ENCODE measurements at regions not wholly inside any gene's neighbourhood (a gene's known extent, or its start where the extent isn't known, plus 50 kb on each side); places are given as distances from the start of the nearest gene placed in this dataset.

- no peak for DNase-seq
Observed at GRCh38 chr12:124096869-124097434, 123.9 kb downstream of the ZNF664 start.

- DNase-seq, result no peak
Observed at GRCh38 chr12:124097701-124098100, 124.7 kb downstream of the ZNF664 start.

DNA sequence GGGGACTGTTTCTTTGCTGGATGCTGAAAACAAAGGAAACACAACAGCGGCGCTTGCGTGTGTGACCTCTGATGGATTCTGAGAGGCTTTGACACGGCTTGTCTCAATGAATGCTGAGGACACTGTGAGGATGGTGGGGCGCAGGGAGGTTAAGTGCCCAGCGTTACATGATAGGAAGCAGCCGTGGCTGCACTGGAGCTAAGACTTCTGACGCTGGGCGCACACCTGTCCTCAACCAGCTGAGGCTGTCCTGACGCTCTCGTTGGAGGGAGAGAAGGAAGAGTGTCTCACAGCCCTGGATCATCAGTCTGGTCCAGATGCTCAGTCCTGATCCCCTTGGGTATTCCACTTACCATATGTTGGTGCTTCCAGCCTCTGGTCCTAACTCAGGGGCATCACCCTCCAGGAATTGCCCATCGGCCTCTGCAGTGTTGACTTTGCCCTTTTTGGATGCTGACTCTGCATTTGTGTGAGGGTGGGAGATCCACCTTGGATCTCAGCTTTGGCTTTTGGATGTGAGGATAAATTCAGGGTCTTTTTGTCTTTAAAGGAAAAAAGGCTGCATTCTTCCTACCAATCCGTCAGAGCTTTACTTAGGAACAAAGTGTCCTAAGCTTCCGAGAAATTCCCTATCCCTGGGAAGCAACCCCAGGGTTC lies 125.2 kb downstream of the ZNF664 start:
- DNase-seq, result no peak

DNA sequence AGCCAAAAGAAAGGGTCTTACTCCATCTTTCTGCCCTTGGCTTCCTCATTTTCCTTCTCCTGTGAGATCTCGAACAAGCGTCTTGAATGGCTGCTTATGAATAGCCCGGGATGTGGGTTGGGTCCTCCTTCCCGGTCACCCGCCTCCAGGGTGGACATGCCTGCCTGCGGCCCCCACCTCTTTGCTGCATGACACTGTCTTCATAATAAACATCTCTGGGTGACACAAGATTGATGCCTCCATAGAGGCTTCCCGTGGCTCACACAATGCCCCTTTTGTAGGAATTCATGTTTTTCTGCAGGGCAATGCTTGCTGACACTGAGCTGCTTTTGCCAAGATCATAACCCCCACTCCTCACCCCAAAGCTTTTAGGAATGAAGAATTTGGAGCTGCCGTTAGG lies 125.9 kb downstream of the ZNF664 start:
- DNase-seq, result no peak

- no peak for DNase-seq
Observed at GRCh38 chr12:124099661-124100060, 126.6 kb downstream of the ZNF664 start.

DNA sequence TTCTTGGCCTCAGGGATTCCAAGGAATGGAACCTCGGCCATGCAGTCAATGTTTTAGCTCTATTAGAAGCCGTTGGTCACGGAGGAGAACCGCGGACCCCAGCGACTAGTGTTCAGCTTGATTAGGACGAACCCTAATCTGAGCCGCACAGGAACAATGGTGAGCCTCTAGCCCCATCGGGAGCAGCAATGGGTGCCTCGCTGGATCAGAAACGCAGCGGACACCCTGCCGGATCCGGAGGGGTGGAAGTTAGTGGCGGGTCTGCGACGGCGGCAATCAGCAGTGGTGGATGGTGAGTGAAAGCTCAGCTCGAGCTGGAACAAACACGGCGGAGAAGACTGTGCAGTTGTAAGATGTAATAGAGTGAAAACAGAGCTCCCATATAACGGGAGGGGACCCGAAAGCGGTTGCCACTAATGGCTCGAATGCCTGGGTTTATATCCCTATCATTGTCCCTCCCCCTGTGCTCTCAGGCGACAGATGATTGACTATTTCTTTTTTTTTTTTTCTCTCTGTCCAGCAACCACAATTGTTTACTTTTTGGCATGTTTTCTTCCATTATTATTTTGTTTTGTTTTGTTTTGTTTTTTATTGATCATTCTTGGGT lies 127.7 kb downstream of the ZNF664 start:
- DNase-seq, result no peak

DNA sequence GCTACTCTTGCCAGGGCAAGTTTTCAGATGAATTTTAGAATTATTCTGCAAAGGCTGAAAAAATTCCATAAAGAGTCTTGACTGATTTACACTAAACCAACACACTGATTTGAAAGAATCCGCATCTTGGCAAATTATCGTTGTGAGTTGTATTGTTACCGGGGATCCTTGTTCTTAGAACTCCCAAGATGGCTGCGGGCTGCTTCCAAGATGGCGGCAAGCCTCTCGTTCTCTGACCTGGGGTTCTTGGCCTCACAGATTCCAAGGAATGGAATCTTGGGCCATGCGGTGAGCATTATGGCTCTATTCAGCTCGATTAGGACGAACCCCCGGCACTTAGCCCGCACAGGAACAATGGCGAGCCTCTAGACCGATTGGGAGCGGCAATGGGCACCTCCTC lies 132.5 kb downstream of the ZNF664 start:
- no peak for DNase-seq

DNA sequence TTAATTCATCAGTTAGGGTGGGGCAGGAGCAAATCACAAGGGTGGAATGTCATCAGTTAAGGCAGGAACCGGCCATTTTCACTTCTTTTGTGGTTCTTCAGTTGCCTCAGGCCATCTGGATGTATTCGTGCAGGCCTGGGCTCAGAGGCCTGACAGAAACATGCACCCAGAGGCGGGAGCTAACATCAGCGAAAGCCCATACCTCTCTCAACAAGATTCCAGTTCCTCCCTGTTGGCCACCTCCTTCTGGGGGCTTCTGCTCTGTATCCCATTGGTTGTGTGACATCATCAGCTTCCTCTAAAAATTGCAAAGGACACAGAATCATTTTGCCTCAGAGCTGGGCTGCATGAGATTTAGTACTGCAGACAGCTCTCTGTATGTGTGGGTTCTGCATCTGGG lies 134.3 kb downstream of the ZNF664 start:
- DNase-seq, result no peak

DNA sequence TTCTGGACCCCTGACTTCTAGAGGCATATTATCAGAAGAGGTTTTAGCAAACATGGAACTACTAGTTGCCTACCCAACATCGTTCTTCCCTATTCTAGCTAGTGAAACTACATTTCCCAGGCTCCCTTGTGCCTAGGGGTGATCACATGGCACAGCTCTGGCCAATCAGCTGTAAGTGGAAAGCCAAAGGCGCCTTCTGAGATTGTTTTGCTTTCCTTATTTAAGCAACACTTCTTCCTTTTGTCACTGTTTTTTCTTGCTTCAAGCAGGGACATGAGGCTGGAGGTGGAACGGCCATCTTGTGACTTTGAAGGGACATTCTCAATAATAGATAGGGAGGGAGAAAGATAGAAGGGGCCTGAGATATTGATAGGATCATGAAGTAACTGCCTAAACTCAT lies 136.7 kb downstream of the ZNF664 start:
- DNase-seq, result no peak

GRCh38 chr12:124110372-124110883 lies 137.4 kb downstream of the ZNF664 start:
- DNase-seq, result no peak

DNA sequence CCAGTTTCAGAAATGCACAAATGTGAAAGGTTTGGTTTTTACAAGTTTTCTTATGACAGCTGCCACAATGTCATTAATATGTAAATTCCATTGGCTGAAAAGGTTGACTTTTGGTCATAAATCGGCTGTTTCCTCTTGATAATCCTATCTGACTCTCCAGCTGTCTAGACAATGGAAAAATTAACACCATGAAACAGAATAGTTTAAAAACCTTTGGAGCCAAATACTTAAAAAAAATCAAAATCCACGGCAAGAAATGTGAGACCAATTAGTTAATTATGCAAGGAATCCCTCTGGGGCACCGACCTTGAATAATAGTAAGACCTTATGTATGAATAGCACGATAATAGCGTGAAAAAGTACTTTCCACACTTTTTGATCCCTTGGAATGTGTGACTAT lies 138.0 kb downstream of the ZNF664 start:
- no peak for DNase-seq

DNA sequence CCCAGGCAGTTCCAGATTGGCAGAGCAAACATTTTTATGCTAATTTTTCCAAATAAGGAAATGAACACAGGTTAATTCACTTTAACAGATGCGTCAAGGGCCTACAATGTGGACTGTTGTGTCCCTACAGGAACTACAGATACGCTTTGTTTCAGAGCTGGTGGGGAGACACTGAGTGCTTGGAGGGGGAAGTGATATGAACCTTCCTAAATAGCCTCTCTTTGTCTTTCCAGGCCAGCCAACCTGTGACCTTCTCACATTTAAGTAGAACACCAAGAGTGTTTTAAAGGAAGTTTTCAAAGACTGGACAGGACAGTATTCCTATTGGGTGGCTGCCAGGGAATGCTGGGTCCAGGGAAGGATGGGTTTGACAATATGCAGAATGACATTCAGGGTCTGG lies 141.3 kb downstream of the ZNF664 start:
- DNase-seq, result no peak

DNA sequence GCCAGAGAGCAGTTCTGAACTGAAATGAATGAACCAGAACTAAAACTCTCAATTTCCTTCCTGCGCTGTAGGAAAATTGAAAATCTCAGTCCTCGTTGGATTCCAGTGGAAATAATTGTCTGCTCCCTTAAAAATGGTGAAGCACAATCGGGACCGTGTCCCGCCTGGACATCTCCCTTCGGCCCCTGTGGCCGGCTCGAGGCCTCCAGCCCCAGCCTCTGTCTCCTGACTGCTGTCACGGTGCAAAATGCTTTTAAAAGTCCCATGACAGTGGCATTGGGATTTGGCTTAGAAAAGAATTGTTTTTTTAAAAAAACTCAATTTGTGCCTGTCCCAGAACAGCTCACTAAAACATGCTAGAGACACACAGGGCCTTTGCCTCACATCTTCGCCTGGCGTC lies 142.5 kb downstream of the ZNF664 start:
- DNase-seq, result no peak

GRCh38 chr12:124115976-124116690 lies 143.1 kb downstream of the ZNF664 start:
- no peak for DNase-seq

GRCh38 chr12:124120739-124121138 lies 147.7 kb downstream of the ZNF664 start:
- no peak for DNase-seq

DNA sequence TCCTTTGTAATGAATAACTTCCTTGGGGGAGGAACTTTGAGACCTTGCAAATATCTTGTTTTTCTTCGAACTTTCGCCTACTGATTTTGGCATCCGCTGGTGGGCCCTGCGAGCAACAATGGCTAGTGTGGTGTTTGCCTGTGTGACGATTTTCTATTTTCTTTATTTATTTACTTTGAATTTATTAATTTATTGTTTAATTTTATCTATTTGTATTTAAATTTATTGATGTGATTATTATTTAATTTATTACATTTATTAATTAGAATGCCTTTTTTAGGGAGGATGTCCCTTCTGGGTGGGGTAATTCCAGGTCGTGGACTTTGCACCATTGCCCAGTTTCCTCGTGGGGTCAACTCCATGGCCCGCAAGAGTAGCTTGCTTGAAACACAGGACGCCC lies 149.7 kb downstream of the ZNF664 start:
- no peak for DNase-seq

DNA sequence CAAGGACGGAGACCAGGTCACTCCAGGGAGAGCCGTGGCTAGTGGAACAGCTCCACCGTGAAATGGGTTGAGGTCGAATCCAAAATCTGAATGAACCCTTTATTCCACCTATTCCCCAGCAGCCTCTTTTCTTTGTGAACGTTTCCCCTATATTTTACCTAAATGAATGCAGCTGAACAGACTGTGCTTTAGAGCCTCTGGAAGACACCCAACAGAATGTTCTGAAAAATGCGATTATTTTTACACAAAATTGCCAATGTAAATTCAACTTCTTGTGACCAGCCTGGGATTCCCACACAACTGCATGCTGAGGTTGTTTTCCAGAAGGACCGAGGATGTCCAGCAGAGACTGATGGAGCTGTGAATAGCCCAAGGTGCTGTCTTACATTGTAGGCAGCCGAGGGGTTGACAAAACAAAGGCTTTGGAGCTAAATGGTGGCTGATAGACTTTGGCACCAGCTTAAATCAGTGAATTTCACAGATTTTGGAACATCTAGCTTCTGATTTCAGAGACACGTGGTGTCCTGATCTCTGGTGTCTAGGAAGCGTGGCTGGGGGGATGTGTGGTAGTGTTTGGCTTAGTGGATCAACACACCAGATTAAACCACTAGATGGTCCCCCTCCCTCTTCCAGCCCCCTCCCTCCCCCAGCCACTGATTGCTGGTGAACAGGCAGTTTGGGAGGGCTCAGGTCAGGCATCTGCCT lies 150.4 kb downstream of the ZNF664 start:
- no peak for DNase-seq

DNA sequence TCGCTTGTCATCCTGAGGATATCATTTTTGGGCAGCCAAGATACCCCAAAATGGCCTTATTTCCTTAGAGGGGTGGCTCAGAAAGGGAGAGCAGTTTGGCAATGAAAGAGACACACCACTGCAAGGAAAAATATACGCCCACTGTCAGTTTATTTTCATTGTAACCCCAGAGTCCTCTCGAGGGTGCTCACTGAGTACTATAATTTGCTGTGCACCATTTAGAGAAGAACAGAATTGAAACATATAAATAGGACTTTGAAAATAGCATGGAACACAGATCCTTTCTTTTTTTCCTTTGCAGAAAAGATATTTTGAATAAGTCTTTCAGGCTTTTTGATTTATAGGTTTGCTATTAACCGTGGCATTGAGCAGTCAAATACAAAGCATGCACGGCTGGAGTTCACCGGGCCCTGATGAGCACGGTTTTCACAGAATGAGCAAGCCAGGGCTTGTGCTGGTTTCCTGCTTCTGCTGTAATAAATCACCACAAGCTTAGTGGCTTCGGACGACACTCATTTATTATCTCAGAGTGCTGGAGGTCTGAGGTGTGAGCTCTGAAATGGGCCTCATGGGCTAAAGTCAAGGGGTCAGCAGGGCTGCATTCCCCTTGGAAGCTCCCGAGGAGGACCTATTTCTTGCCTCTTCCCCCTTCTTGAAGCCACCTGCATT lies 152.3 kb downstream of the ZNF664 start:
- no peak for DNase-seq

DNA sequence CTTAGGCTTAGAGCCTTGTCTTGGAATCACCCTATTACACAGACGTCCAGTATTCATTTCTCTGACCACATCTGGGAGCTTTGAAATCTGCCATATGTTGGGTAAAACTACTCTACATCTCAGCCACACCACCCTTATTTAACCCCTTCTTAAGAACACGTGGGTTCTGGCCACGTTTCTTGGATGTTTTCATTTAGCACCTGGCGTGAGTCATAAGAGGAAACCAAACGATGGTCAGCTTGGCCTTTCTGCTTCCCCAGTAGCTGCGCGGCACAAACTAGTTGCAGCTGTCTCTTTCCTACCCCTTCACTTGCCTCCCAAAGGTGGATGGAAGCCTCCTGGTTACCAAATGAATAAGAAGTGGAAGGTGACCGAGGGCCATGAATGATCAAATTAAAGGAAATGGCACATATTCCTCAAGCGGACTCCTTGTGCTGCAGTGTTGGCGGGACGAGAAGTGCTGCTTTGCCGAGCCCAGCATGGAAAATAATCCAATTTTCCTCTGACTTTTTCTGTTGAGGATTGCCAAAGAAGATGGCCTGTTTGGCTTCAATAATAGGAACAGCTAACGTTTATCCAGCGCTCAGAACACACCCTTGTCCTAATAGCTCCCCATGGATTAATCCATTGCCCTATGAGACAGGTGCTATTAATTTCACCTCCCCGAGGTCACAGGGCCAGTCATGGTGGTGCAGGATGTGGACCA lies 154.1 kb downstream of the ZNF664 start:
- DNase-seq, result no peak

DNA sequence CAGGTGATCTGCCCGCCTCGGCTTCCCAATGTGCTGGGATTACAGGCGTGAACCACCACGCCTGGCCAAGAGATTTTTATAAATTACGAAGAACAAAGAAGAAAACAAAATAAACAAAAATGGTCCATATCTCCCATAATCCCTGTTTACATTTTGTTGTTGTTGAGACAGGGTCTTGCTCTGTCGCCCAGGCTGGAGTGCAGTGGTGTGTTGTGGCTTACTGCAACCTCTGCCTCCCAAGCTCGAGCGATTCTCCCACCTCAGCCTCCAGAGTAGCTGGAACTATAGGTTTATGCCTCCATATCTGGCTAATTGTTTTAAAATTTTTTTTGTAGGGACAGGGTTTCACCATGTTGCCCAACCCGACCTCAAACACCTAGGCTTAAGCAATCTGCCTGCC lies 156.1 kb downstream of the ZNF664 start:
- DNase-seq, result no peak

GRCh38 chr12:124130691-124131591 lies 157.9 kb downstream of the ZNF664 start:
- no peak for DNase-seq
